ENCODE measurements at regions not wholly inside any gene's neighbourhood (a gene's known extent, or its start where the extent isn't known, plus 50 kb on each side); places are given as distances from the start of the nearest gene placed in this dataset.
A peak's percentile ranks its signal among the peaks of the same experiment; 100 is the strongest.
"Not testable (repeated sequence)": the region's sequence is repeated elsewhere in the genome, so short reads cannot be mapped to it uniquely, and the experiment has no call there.

- DNase-seq: no peak
- no peaks in the 10 kb centered on the region for H3K4me1 ChIP-seq (ENCODE audit: control insufficient read depth, insufficient read depth, low read length)
- ATAC-seq: no peak
- WGBS: 56% methylated on average over 2 of the region's 2 CpGs
- no peak overlapping the region for H3K27ac ChIP-seq (ENCODE audit: low read length)
- no peak overlapping the region for H3K4me3 ChIP-seq (ENCODE audit: low read length)
- no peaks in the 10 kb centered on the region for H3K9me3 ChIP-seq (ENCODE audit: control insufficient read depth, low read length)
- no peaks in the 10 kb centered on the region for H3K27me3 ChIP-seq (ENCODE audit: control insufficient read depth, insufficient read depth)
- intact Hi-C loops (cut with DNase I): no loop called here
Observed at GRCh38 chr4:177975315-177975987, 533.2 kb upstream of the AGA start.

- Histone ChIP-seq H3K27ac (ENCODE audit: low read length) (no peak overlapping the region), H3K4me3 (ENCODE audit: low read length) (no peak overlapping the region), H3K9me3 (ENCODE audit: control insufficient read depth, low read length) (no peaks in the 10 kb centered on the region), H3K27me3 (ENCODE audit: control insufficient read depth, insufficient read depth) (no peaks in the 10 kb centered on the region), H3K4me1 (ENCODE audit: control insufficient read depth, insufficient read depth, low read length) (no peaks in the 10 kb centered on the region)
- ATAC-seq: no peak
- intact Hi-C loops (cut with DNase I): no loop called here
- DNase-seq: no peak
- WGBS: 75% methylated on average over 1 of the region's 1 CpG
Observed at GRCh38 chr4:177986236-177986635, 544.0 kb upstream of the AGA start.

- ATAC-seq (no peak), DNase-seq (no peak)
- H3K9me3 ChIP-seq (ENCODE audit: control insufficient read depth, low read length): no peaks in the 10 kb centered on the region
- 83% methylated on average over 1 of the region's 1 CpG for WGBS
- no peaks in the 10 kb centered on the region for H3K4me1 ChIP-seq (ENCODE audit: control insufficient read depth, insufficient read depth, low read length)
- no peaks in the 10 kb centered on the region for H3K27me3 ChIP-seq (ENCODE audit: control insufficient read depth, insufficient read depth)
- H3K27ac ChIP-seq (ENCODE audit: low read length): no peak overlapping the region
- H3K4me3 ChIP-seq (ENCODE audit: low read length): no peak overlapping the region
- intact Hi-C loops (cut with DNase I): no loop called here
Observed at GRCh38 chr4:177987896-177988295, 545.7 kb upstream of the AGA start.

- H3K27me3 ChIP-seq (ENCODE audit: control insufficient read depth, insufficient read depth): no peaks in the 10 kb centered on the region
- H3K4me1 ChIP-seq (ENCODE audit: control insufficient read depth, insufficient read depth, low read length): no peaks in the 10 kb centered on the region
- no peak for ATAC-seq
- WGBS: 73% methylated on average over 4 of the region's 4 CpGs
- no peak overlapping the region for H3K4me3 ChIP-seq (ENCODE audit: low read length)
- DNase-seq: no peak
- intact Hi-C loops (cut with DNase I): no loop called here
- H3K27ac ChIP-seq (ENCODE audit: low read length): no peak overlapping the region
- H3K9me3 ChIP-seq (ENCODE audit: control insufficient read depth, low read length): no peaks in the 10 kb centered on the region
Observed at GRCh38 chr4:177989503-177990201, 547.4 kb upstream of the AGA start.

- intact Hi-C loops (cut with DNase I): no loop called here
- Histone ChIP-seq H3K4me1 (ENCODE audit: control insufficient read depth, insufficient read depth, low read length) (no peaks in the 10 kb centered on the region), H3K27ac (ENCODE audit: low read length) (no peak overlapping the region), H3K27me3 (ENCODE audit: control insufficient read depth, insufficient read depth) (no peaks in the 10 kb centered on the region), H3K4me3 (ENCODE audit: low read length) (no peak overlapping the region), H3K9me3 (ENCODE audit: control insufficient read depth, low read length) (no peaks in the 10 kb centered on the region)
- ATAC-seq (no peak), DNase-seq (no peak)
- 81% methylated on average over 5 of the region's 5 CpGs for WGBS
Observed at GRCh38 chr4:178003098-178003657, 560.9 kb upstream of the AGA start.

- Histone ChIP-seq H3K4me3 (ENCODE audit: low read length) (no peak overlapping the region), H3K4me1 (ENCODE audit: control insufficient read depth, insufficient read depth, low read length) (no peaks in the 10 kb centered on the region), H3K27ac (ENCODE audit: low read length) (no peak overlapping the region), H3K9me3 (ENCODE audit: control insufficient read depth, low read length) (no peaks in the 10 kb centered on the region), H3K27me3 (ENCODE audit: control insufficient read depth, insufficient read depth) (no peaks in the 10 kb centered on the region)
- WGBS: 65% methylated on average over 3 of the region's 3 CpGs
- intact Hi-C loops (cut with DNase I): no loop called here
- DNase-seq (no peak), ATAC-seq (no peak)
Observed at GRCh38 chr4:178010596-178010995, 568.4 kb upstream of the AGA start.

GRCh38 chr4:178015046-178015445 lies 572.8 kb upstream of the AGA start:
- H3K9me3 ChIP-seq (ENCODE audit: control insufficient read depth, low read length); H3K4me3 ChIP-seq (ENCODE audit: low read length); H3K27ac ChIP-seq (ENCODE audit: low read length); ATAC-seq; H3K4me1 ChIP-seq (ENCODE audit: control insufficient read depth, insufficient read depth, low read length); intact Hi-C loops (cut with DNase I); H3K27me3 ChIP-seq (ENCODE audit: control insufficient read depth, insufficient read depth): not testable (repeated sequence)
- WGBS: 96% methylated on average over 26 of the region's 27 CpGs
- DNase-seq: peak in 1 of 3 donors; percentile 17

- Histone ChIP-seq H3K27ac (ENCODE audit: low read length) (no peak overlapping the region), H3K4me3 (ENCODE audit: low read length) (no peak overlapping the region), H3K27me3 (ENCODE audit: control insufficient read depth, insufficient read depth) (no peaks in the 10 kb centered on the region), H3K9me3 (ENCODE audit: control insufficient read depth, low read length) (no peaks in the 10 kb centered on the region), H3K4me1 (ENCODE audit: control insufficient read depth, insufficient read depth, low read length) (peaks cover 2% of the 10 kb centered on the region)
- ATAC-seq (peak in 1 of 2 donors; percentile 62), DNase-seq (no peak)
- 12% methylated on average over 3 of the region's 3 CpGs for WGBS
- intact Hi-C loops (cut with DNase I): loop anchor here in 1 of 4 donors (2.0 kb wide), 1 partner anchor 38 kb away; no protein-coding TSS in a partner anchor
Observed at GRCh38 chr4:178026999-178027398, 584.8 kb upstream of the AGA start.

- H3K4me1 ChIP-seq (ENCODE audit: control insufficient read depth, insufficient read depth, low read length): peaks cover 2% of the 10 kb centered on the region
- no peaks in the 10 kb centered on the region for H3K9me3 ChIP-seq (ENCODE audit: control insufficient read depth, low read length)
- 50% methylated on average over 3 of the region's 3 CpGs for WGBS
- no peaks in the 10 kb centered on the region for H3K27me3 ChIP-seq (ENCODE audit: control insufficient read depth, insufficient read depth)
- intact Hi-C loops (cut with DNase I): loop anchor here in 1 of 4 donors (2.0 kb wide), 1 partner anchor 37 kb away; no protein-coding TSS in a partner anchor
- DNase-seq (no peak), ATAC-seq (peak in 1 of 2 donors; percentile 41)
- peak overlapping the region; percentile 1 for H3K27ac ChIP-seq (ENCODE audit: low read length)
- no peak overlapping the region for H3K4me3 ChIP-seq (ENCODE audit: low read length)
Observed at GRCh38 chr4:178027796-178028195, 585.6 kb upstream of the AGA start.

GRCh38 chr4:178028481-178028880 lies 586.2 kb upstream of the AGA start:
- ATAC-seq (peak in 1 of 2 donors; percentile 47), DNase-seq (no peak)
- peak overlapping the region; percentile 45 for H3K27ac ChIP-seq (ENCODE audit: low read length)
- H3K27me3 ChIP-seq (ENCODE audit: control insufficient read depth, insufficient read depth): no peaks in the 10 kb centered on the region
- intact Hi-C loops (cut with DNase I): no loop called here
- no peak overlapping the region for H3K4me3 ChIP-seq (ENCODE audit: low read length)
- H3K4me1 ChIP-seq (ENCODE audit: control insufficient read depth, insufficient read depth, low read length): peaks cover 2% of the 10 kb centered on the region
- no peaks in the 10 kb centered on the region for H3K9me3 ChIP-seq (ENCODE audit: control insufficient read depth, low read length)
- 27% methylated on average over 2 of the region's 2 CpGs for WGBS

- H3K27me3 ChIP-seq (ENCODE audit: control insufficient read depth, insufficient read depth): no peaks in the 10 kb centered on the region
- no peak overlapping the region for H3K4me3 ChIP-seq (ENCODE audit: low read length)
- H3K9me3 ChIP-seq (ENCODE audit: control insufficient read depth, low read length): no peaks in the 10 kb centered on the region
- 71% methylated on average over 15 of the region's 15 CpGs for WGBS
- ATAC-seq (no peak), DNase-seq (no peak)
- no peaks in the 10 kb centered on the region for H3K4me1 ChIP-seq (ENCODE audit: control insufficient read depth, insufficient read depth, low read length)
- no peak overlapping the region for H3K27ac ChIP-seq (ENCODE audit: low read length)
- intact Hi-C loops (cut with DNase I): no loop called here
Observed at GRCh38 chr4:178037459-178038214, 595.4 kb upstream of the AGA start.
